Heart left ventricle (tissue), 16 donors: ENCODE measurements at regions not wholly inside any gene's neighbourhood (a gene's known extent, or its start where the extent isn't known, plus 50 kb on each side); places are given as distances from the start of the nearest gene placed in this dataset.

Experiments
- ATAC-seq, 4 donors: fragments of 200-7000 bp; cut with Tn5 transposase; one replicate each; pipeline ENCODE4 v1.9.1; 2020 to 2022; ENCODE audit warnings: moderate library complexity in 4 of 4, mild to moderate bottlenecking in 3 of 4, moderate number of reproducible peaks in 1 of 4
- DNase-seq, 5 donors: peaks; one replicate each; pipeline ENCODE4 v3.0.0-alpha.2; 2020
- H3K27ac ChIP-seq, 12 donors: fragments of 200-600 bp; sonication (generic) in 4 of 12; one replicate each; pipeline versions ENCODE4 v1.5.0 to v1.8.0; 2016 to 2022; ENCODE audit warnings: mild to moderate bottlenecking in 2 of 12
- H3K27me3 ChIP-seq, 9 donors: fragments of 200-600 bp; sonication (generic) in 2 of 9; one replicate each; pipeline versions ENCODE4 v1.5.1 to v1.8.0; 2016 to 2022; ENCODE audit warnings: mild to moderate bottlenecking in 3 of 9
- H3K36me3 ChIP-seq, 9 donors: fragments of 200-600 bp; sonication (generic) in 2 of 9; one replicate each; pipeline versions ENCODE4 v1.5.0 to v1.8.0; 2018 to 2022; ENCODE audit warnings: mild to moderate bottlenecking in 2 of 9
- H3K4me1 ChIP-seq, 12 donors: fragments of 200-600 bp; sonication (generic) in 4 of 12; one replicate each; pipeline versions ENCODE4 v1.5.0 to v1.8.0; 2016 to 2022; ENCODE audit warnings: mild to moderate bottlenecking in 3 of 12
- H3K4me3 ChIP-seq, 12 donors: fragments of 200-600 bp; sonication (generic) in 4 of 12; one replicate each; pipeline versions ENCODE4 v1.5.0 to v1.8.0; 2017 to 2022; ENCODE audit warnings: mild to moderate bottlenecking in 9 of 12, moderate library complexity in 4 of 12
- H3K9me3 ChIP-seq, 12 donors: fragments of 200-600 bp; sonication (generic) in 4 of 12; one replicate each; pipeline versions ENCODE4 v1.5.0 to v1.8.0; 2016 to 2022; ENCODE audit warnings: mild to moderate bottlenecking in 1 of 12
- CTCF ChIP-seq, 12 donors: fragments of 200-600 bp; sonication (generic) in 4 of 12; IDR thresholded peaks; one replicate each; pipeline versions ENCODE4 v1.5.0 to v1.8.0; 2018 to 2022; ENCODE audit warnings: antibody characterized with exemption in 12 of 12, mild to moderate bottlenecking in 5 of 12
- POLR2A ChIP-seq, 2 donors: fragments of 450-650 bp; IDR thresholded peaks; one replicate each; pipeline ENCODE4 v1.6.1; 2017; ENCODE audit warnings: antibody characterized with exemption in 2 of 2, mild to moderate bottlenecking in 2 of 2, moderate library complexity in 2 of 2
- WGBS, 4 donors: extraction: QIAGEN DNeasy Blood & Tissue Kit in 2 of 4; methylation state at CpG; one replicate each; pipeline versions ENCODE4 v1.1.5 to v1.1.7; 2013 to 2018; 5-methylcytosine and 5-hydroxymethylcytosine counted together
- intact Hi-C, 10 donors: fragments of 100-400 bp; cut with DNase I; formaldehyde crosslinking; loops; one replicate each; pipeline versions ENCODE4 v1.11.1 to v1.14.2; 2022
- donor health status: ischemic (EF 13 %, LVEDD 7.1; RV severe dilation, severe dysfunction).
- donor health status: healthy with polysubstance abuse.
- donor health status: DM: no; HTN: yes; CAD: no.
- donor health status: DM: no; HTN: no; CAD: no.
- donor health status: ischemic (EF 25% LVEDD 6.9; RV normal size, moderate dysfunction).
- donor health status: ischemic (EF 25% LVEDD 5.7; RV mildly dilated, moderate dysfunction).
- donor health status: healthy.
- donor health status: DM: yes; HTN: yes; CAD: no.
- donor health status: ischemic (EF 35%, LVEDD 5.7; RV mildly dilated, moderate dysfunction).
- donor health status: nonischemic (EF 11% LVEDD 7.7; RV severe dilation, severe dysfunction).
- donor health status: DM: yes; HTN: yes; CAD: no.
- donor health status: PGD.
- donor health status: ischemic (EF 29% LVEDD 5.4; RV normal size, mild dysfunction).
- donor health status: nonischemic (EF 23%, LVEDD 6.1; RV moderate dilation, normal function).

GRCh38 chr17:63066158-63066813 is 100.3 kb downstream of the TANC2 start:
- ATAC-seq: no peak
- intact Hi-C loops: no loop called here
- Histone ChIP-seq H3K27ac (no peak overlapping the region), H3K27me3 (no peaks in the 10 kb centered on the region), H3K36me3 (no peaks in the 10 kb centered on the region), H3K9me3 (no peaks in the 10 kb centered on the region), H3K4me1 (no peaks in the 10 kb centered on the region), H3K4me3 (no peak overlapping the region)
- no peak for DNase-seq
- TF ChIP-seq POLR2A (IDR thresholded peaks at IDR 0.05) (no peak), CTCF (IDR thresholded peaks at IDR 0.05) (no peak)
- WGBS, 4 donors: 91 to 99% (median 96%) methylated on average over 4 of the region's 4 CpGs

- 75 to 93% (median 85%) methylated on average over 1 of the region's 1 CpG for WGBS, 4 donors
These were observed 103.2 kb downstream of the TANC2 start for GRCh38 chr17:63069245-63069644.

GRCh38 chr17:63070031-63070430 is 104.0 kb downstream of the TANC2 start:
- ATAC-seq: no peak
- Histone ChIP-seq H3K9me3 (no peaks in the 10 kb centered on the region), H3K27ac (no peak overlapping the region), H3K4me1 (no peaks in the 10 kb centered on the region), H3K27me3 (no peaks in the 10 kb centered on the region), H3K36me3 (no peaks in the 10 kb centered on the region), H3K4me3 (no peak overlapping the region)
- intact Hi-C loops: no loop called here
- no peak for TF ChIP-seq CTCF (IDR thresholded peaks at IDR 0.05)
- no peak for TF ChIP-seq POLR2A (IDR thresholded peaks at IDR 0.05)
- DNase-seq: no peak
- 86 to 100% (median 98%) methylated on average over 1 of the region's 1 CpG for WGBS, 4 donors

More at GRCh38 chr17:63069245-63069644, 103.2 kb downstream of the TANC2 start:
- TF ChIP-seq POLR2A (IDR thresholded peaks at IDR 0.05): no peak
- TF ChIP-seq CTCF (IDR thresholded peaks at IDR 0.05): no peak
- no peak overlapping the region for H3K27ac ChIP-seq
- ATAC-seq (no peak), DNase-seq (no peak)
- H3K27me3 ChIP-seq: no peaks in the 10 kb centered on the region
- intact Hi-C loops: no loop called here
- H3K9me3 ChIP-seq: no peaks in the 10 kb centered on the region
- H3K4me1 ChIP-seq: no peaks in the 10 kb centered on the region
- no peak overlapping the region for H3K4me3 ChIP-seq
- H3K36me3 ChIP-seq: no peaks in the 10 kb centered on the region

- DNase-seq (no peak), ATAC-seq (no peak)
- H3K36me3 ChIP-seq: no peaks in the 10 kb centered on the region
- no peaks in the 10 kb centered on the region for H3K9me3 ChIP-seq
- H3K4me1 ChIP-seq: no peaks in the 10 kb centered on the region
- 93 to 96% (median 95%) methylated on average over 2 of the region's 2 CpGs for WGBS, 4 donors
- intact Hi-C loops: no loop called here
- H3K27me3 ChIP-seq: no peaks in the 10 kb centered on the region
- TF ChIP-seq POLR2A (IDR thresholded peaks at IDR 0.05) (no peak), CTCF (IDR thresholded peaks at IDR 0.05) (no peak)
- H3K4me3 ChIP-seq: no peak overlapping the region
- no peak overlapping the region for H3K27ac ChIP-seq
These were observed 105.8 kb downstream of the TANC2 start for GRCh38 chr17:63071797-63072196.
